ENCODE measurements at regions not wholly inside any gene's neighbourhood (a gene's known extent, or its start where the extent isn't known, plus 50 kb on each side); places are given as distances from the start of the nearest gene placed in this dataset.

- no peak for DNase-seq
- H3K27me3 ChIP-seq (ENCODE audit: insufficient read depth, low read depth, severe bottlenecking) = no peaks in the 10 kb centered on the region
- no peak for TF ChIP-seq CTCF (IDR thresholded peaks at IDR 0.05; ENCODE audit: low read depth, low read length)
- no peak overlapping the region for H3K27ac ChIP-seq
- H3K9me3 ChIP-seq (ENCODE audit: severe bottlenecking) = peaks cover 5% of the 10 kb centered on the region
- H3K4me3 ChIP-seq (ENCODE audit: low read depth, low read length) = no peak overlapping the region
- H3K36me3 ChIP-seq = no peaks in the 10 kb centered on the region
These were observed 211.3 kb upstream of the HAAO start for GRCh38 chr2:43003702-43004101.

- no peak for TF ChIP-seq CTCF (IDR thresholded peaks at IDR 0.05; ENCODE audit: low read depth, low read length)
- no peaks in the 10 kb centered on the region for H3K36me3 ChIP-seq
These were observed 209.5 kb upstream of the HAAO start for GRCh38 chr2:43001787-43002468.

GRCh38 chr2:43001055-43001378 lies 208.6 kb upstream of the HAAO start:
- H3K27me3 ChIP-seq (ENCODE audit: insufficient read depth, low read depth, severe bottlenecking) = no peaks in the 10 kb centered on the region
- H3K4me3 ChIP-seq (ENCODE audit: low read depth, low read length) = no peak overlapping the region
- no peak for DNase-seq
- peaks cover under 1% of the 10 kb centered on the region for H3K9me3 ChIP-seq (ENCODE audit: severe bottlenecking)
- H3K36me3 ChIP-seq = no peaks in the 10 kb centered on the region
- no peak for TF ChIP-seq CTCF (IDR thresholded peaks at IDR 0.05; ENCODE audit: low read depth, low read length)
- H3K27ac ChIP-seq = no peak overlapping the region

More at GRCh38 chr2:43001787-43002468, 209.5 kb upstream of the HAAO start:
- no peak overlapping the region for H3K4me3 ChIP-seq (ENCODE audit: low read depth, low read length)
- no peaks in the 10 kb centered on the region for H3K27me3 ChIP-seq (ENCODE audit: insufficient read depth, low read depth, severe bottlenecking)
- no peak overlapping the region for H3K27ac ChIP-seq
- no peak for DNase-seq
- no peaks in the 10 kb centered on the region for H3K9me3 ChIP-seq (ENCODE audit: severe bottlenecking)

GRCh38 chr2:43000242-43001054 lies 208.1 kb upstream of the HAAO start:
- no peak overlapping the region for H3K4me3 ChIP-seq (ENCODE audit: low read depth, low read length)
- H3K9me3 ChIP-seq (ENCODE audit: severe bottlenecking) = peaks cover 7% of the 10 kb centered on the region
- no peak overlapping the region for H3K27ac ChIP-seq
- no peaks in the 10 kb centered on the region for H3K27me3 ChIP-seq (ENCODE audit: insufficient read depth, low read depth, severe bottlenecking)
- TF ChIP-seq CTCF (IDR thresholded peaks at IDR 0.05; ENCODE audit: low read depth, low read length) = no peak
- no peak for DNase-seq
- H3K36me3 ChIP-seq = no peaks in the 10 kb centered on the region

GRCh38 chr2:42999856-43000241 lies 207.5 kb upstream of the HAAO start:
- Histone ChIP-seq H3K27me3 (ENCODE audit: insufficient read depth, low read depth, severe bottlenecking) (no peaks in the 10 kb centered on the region), H3K36me3 (no peaks in the 10 kb centered on the region), H3K27ac (no peak overlapping the region), H3K4me3 (ENCODE audit: low read depth, low read length) (no peak overlapping the region), H3K9me3 (ENCODE audit: severe bottlenecking) (peaks cover 8% of the 10 kb centered on the region)
- no peak for TF ChIP-seq CTCF (IDR thresholded peaks at IDR 0.05; ENCODE audit: low read depth, low read length)
- no peak for DNase-seq

Data from WERI-Rb-1 (cell line).